ENCODE measurements at regions not wholly inside any gene's neighbourhood (a gene's known extent, or its start where the extent isn't known, plus 50 kb on each side); places are given as distances from the start of the nearest gene placed in this dataset.

- TF ChIP-seq CTCF (IDR thresholded peaks at IDR 0.05) (no peak), POLR2A (IDR thresholded peaks at IDR 0.05) (no peak)
These were observed 56.1 kb upstream of the HSPA9 start for GRCh38 chr5:138631096-138631928.
